Karpas-422 (cell line): ENCODE measurements at regions not wholly inside any gene's neighbourhood (a gene's known extent, or its start where the extent isn't known, plus 50 kb on each side); places are given as distances from the start of the nearest gene placed in this dataset.
"Not testable (repeated sequence)": the region's sequence is repeated elsewhere in the genome, so short reads cannot be mapped to it uniquely, and the experiment has no call there.

Experiments
- DNase-seq: peaks from one replicate; pipeline ENCODE4 v3.0.0-alpha.2; 2015
- H2AFZ ChIP-seq: fragments of 200-600 bp; sonication (generic); 2 replicates; pipeline ENCODE4 v1.6.1; 2014; ENCODE audit warnings: antibody characterized with exemption, low read length, mixed read lengths
- H3K27ac ChIP-seq: fragments of 200-600 bp; sonication (generic); 2 replicates; pipeline ENCODE4 v1.5.1; 2014; ENCODE audit warnings: mild to moderate bottlenecking, low read length, moderate library complexity
- H3K27me3 ChIP-seq: fragments of 200-600 bp; sonication (generic); 2 replicates; pipeline ENCODE4 v1.6.1; 2014; ENCODE audit warnings: low read length, mixed read lengths
- H3K36me3 ChIP-seq: fragments of 200-600 bp; sonication (generic); 2 replicates; pipeline ENCODE4 v1.6.1; 2014; ENCODE audit warnings: low read length, mixed read lengths; ENCODE audit not compliant: insufficient read depth
- H3K4me1 ChIP-seq: fragments of 200-600 bp; sonication (generic); 2 replicates; pipeline ENCODE4 v1.6.1; 2014; ENCODE audit warnings: mild to moderate bottlenecking, low read length, mixed read lengths
- H3K4me2 ChIP-seq: fragments of 200-600 bp; sonication (generic); 2 replicates; pipeline ENCODE4 v1.6.1; 2014; ENCODE audit warnings: low read length, low read depth, mild to moderate bottlenecking; ENCODE audit not compliant: poor library complexity, severe bottlenecking
- H3K4me3 ChIP-seq: fragments of 200-600 bp; sonication (generic); 2 replicates; pipeline ENCODE4 v1.5.1; 2014; ENCODE audit warnings: mild to moderate bottlenecking, antibody characterized with exemption, low read length, mixed read lengths
- H3K79me2 ChIP-seq: fragments of 200-600 bp; sonication (generic); 2 replicates; pipeline ENCODE4 v1.6.1; 2014; ENCODE audit warnings: mild to moderate bottlenecking, low read length, mixed read lengths
- H3K9ac ChIP-seq: fragments of 200-600 bp; sonication (generic); 2 replicates; pipeline ENCODE4 v1.6.0; 2014; ENCODE audit warnings: low read length
- H3K9me2 ChIP-seq: fragments of 200-600 bp; sonication (generic), shearing (Covaris generic); replicated peaks from 2 replicates; pipeline ENCODE4 v1.6.0; 2014; ENCODE audit warnings: mild to moderate bottlenecking, low read length, moderate library complexity; ENCODE audit not compliant: insufficient read depth
- H3K9me3 ChIP-seq: fragments of 300-700, 200-600 bp; sonication (generic); 2 replicates; pipeline ENCODE4 v1.6.1; 2014; ENCODE audit warnings: low read length, mixed read lengths
- H4K20me1 ChIP-seq: fragments of 200-600 bp; sonication (generic); 2 replicates; pipeline ENCODE4 v1.6.1; 2014; ENCODE audit warnings: mild to moderate bottlenecking, antibody characterized with exemption, low read length, low read depth; ENCODE audit not compliant: insufficient read depth

GRCh38 chr14:104477117-104477623, 102.4 kb upstream of the C14orf180 start:
- H3K4me1 ChIP-seq, result peaks cover 6% of the 10 kb centered on the region; the same call in 1 of the 2 replicates
- H3K9me3 ChIP-seq, result peaks cover 6% of the 10 kb centered on the region; the same call in 1 of the 2 replicates
- no peak overlapping the region for H3K4me3 ChIP-seq
- H3K9me2 ChIP-seq, result no peaks in the 10 kb centered on the region
- no peaks in the 10 kb centered on the region for H3K79me2 ChIP-seq
- H3K4me2 ChIP-seq, result no peak overlapping the region
- no peaks in the 10 kb centered on the region for H3K36me3 ChIP-seq
- H3K27me3 ChIP-seq, result no peaks in the 10 kb centered on the region
- H3K9ac ChIP-seq, result no peak overlapping the region
- peaks cover 5% of the 10 kb centered on the region; the same call in 1 of the 2 replicates for H4K20me1 ChIP-seq
- H2AFZ ChIP-seq, result no peak overlapping the region
- no peak overlapping the region for H3K27ac ChIP-seq
- no peak for DNase-seq

DNA sequence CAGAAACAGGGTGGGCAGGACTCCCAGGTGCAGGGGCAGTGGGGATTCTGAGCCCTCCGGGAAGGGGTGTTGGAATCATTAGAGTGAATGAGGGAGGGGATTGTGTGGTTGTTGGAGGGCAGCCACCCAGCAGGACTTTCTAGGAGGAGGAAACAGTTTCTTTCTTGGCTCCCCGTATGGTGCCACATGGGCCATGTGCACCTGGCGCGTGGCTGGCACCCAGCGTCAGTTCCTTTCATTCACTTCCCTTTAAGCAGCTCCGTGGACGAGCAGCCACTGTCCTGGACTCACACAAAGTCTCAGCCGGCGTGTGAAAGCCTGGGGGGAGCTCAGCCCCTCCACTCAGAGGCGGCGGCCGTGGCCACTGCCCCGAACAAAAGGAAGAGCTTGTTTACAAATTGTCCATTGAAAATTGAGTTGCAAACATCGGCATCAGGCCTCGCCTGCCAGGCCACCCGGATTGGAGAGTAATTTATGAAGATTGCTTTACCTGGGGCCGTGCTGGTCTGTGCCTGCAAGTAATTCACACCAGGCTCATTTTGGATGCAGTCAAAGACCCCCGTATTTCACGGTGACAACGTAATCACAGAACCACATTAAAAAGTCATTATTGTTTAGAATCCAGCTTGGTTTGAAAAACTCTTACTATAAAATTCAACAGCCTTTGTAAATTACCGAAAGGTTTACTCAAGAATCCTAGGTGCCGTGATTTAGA, 101.7 kb upstream of the C14orf180 start:
- no peaks in the 10 kb centered on the region for H3K79me2 ChIP-seq
- no peak overlapping the region for H3K4me2 ChIP-seq
- no peaks in the 10 kb centered on the region for H3K9me2 ChIP-seq
- H4K20me1 ChIP-seq, result peaks cover 5% of the 10 kb centered on the region; the same call in 1 of the 2 replicates
- H3K36me3 ChIP-seq, result no peaks in the 10 kb centered on the region
- H3K9ac ChIP-seq, result no peak overlapping the region
- no peak overlapping the region for H3K27ac ChIP-seq
- peaks cover 6% of the 10 kb centered on the region; the same call in 1 of the 2 replicates for H3K4me1 ChIP-seq
- no peak overlapping the region for H2AFZ ChIP-seq
- peaks cover 11% of the 10 kb centered on the region; the same call in 1 of the 2 replicates for H3K9me3 ChIP-seq
- no peak for DNase-seq
- no peaks in the 10 kb centered on the region for H3K27me3 ChIP-seq
- H3K4me3 ChIP-seq, result no peak overlapping the region

- Histone ChIP-seq H3K9me2 (no peaks in the 10 kb centered on the region), H3K4me3 (no peak overlapping the region), H3K4me1 (peaks cover 6% of the 10 kb centered on the region; the same call in 1 of the 2 replicates), H3K27me3 (no peaks in the 10 kb centered on the region), H3K4me2 (no peak overlapping the region), H3K36me3 (no peaks in the 10 kb centered on the region), H3K9me3 (peaks cover 13% of the 10 kb centered on the region; the same call in 1 of the 2 replicates), H3K79me2 (no peaks in the 10 kb centered on the region), H4K20me1 (peaks cover 5% of the 10 kb centered on the region; the same call in 1 of the 2 replicates), H2AFZ (no peak overlapping the region), H3K27ac (no peak overlapping the region), H3K9ac (no peak overlapping the region)
- no peak for DNase-seq
These were observed 100.9 kb upstream of the C14orf180 start for GRCh38 chr14:104478656-104479055.

GRCh38 chr14:104479901-104480300, 99.7 kb upstream of the C14orf180 start:
- no peak overlapping the region for H3K27ac ChIP-seq
- H3K9me3 ChIP-seq, result peaks cover 13% of the 10 kb centered on the region; the same call in 1 of the 2 replicates
- H3K9ac ChIP-seq, result no peak overlapping the region
- no peaks in the 10 kb centered on the region for H3K79me2 ChIP-seq
- H3K36me3 ChIP-seq, result no peaks in the 10 kb centered on the region
- H4K20me1 ChIP-seq, result peaks cover 5% of the 10 kb centered on the region; the same call in 1 of the 2 replicates
- no peaks in the 10 kb centered on the region for H3K27me3 ChIP-seq
- no peak overlapping the region for H2AFZ ChIP-seq
- DNase-seq, result no peak
- H3K4me2 ChIP-seq, result no peak overlapping the region
- peaks cover 6% of the 10 kb centered on the region; the same call in 1 of the 2 replicates for H3K4me1 ChIP-seq
- H3K9me2 ChIP-seq, result no peaks in the 10 kb centered on the region
- no peak overlapping the region for H3K4me3 ChIP-seq

GRCh38 chr14:104481323-104481722, 98.2 kb upstream of the C14orf180 start:
- no peak for DNase-seq
- peaks cover 6% of the 10 kb centered on the region; the same call in 1 of the 2 replicates for H3K4me1 ChIP-seq
- H3K9me2 ChIP-seq, result no peaks in the 10 kb centered on the region
- no peak overlapping the region for H3K4me3 ChIP-seq
- H3K9ac ChIP-seq, result no peak overlapping the region
- 0 out of 2 replicates have a peak, but pooled peaks cover 5% of the 10 kb centered on the region for H3K27me3 ChIP-seq
- peaks cover 13% of the 10 kb centered on the region; the same call in 1 of the 2 replicates for H3K9me3 ChIP-seq
- H3K36me3 ChIP-seq, result no peaks in the 10 kb centered on the region; the same call in 1 of the 2 replicates
- no peaks in the 10 kb centered on the region for H3K79me2 ChIP-seq
- no peak overlapping the region for H3K4me2 ChIP-seq
- H2AFZ ChIP-seq, result no peak overlapping the region
- peaks cover 5% of the 10 kb centered on the region; the same call in 1 of the 2 replicates for H4K20me1 ChIP-seq
- no peak overlapping the region for H3K27ac ChIP-seq

DNA sequence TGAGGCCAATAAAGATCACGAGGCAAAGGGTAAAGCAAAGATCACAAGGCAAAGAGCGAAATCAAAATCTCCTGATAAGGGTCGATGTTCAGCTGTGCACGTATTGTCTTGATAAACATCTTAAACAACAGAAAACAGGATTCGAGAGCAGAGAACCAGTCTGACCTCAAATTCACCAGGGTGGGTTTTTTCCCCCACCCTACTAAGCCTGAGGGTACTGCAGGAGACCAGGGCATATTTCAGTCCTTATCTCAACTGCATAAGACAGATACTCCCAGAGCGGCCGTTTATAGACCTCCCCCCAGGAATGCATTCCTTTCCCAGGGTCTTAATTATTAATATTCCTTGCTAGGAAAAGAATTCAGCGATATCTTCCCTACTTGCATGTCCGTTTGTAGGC, 97.5 kb upstream of the C14orf180 start:
- not testable (repeated sequence) for DNase-seq, H3K4me2 ChIP-seq, H4K20me1 ChIP-seq, H3K4me3 ChIP-seq, H3K27me3 ChIP-seq, H3K4me1 ChIP-seq, H2AFZ ChIP-seq, H3K36me3 ChIP-seq, H3K27ac ChIP-seq, H3K9me2 ChIP-seq, H3K9ac ChIP-seq, H3K79me2 ChIP-seq
- peaks cover 13% of the 10 kb centered on the region; the same call in 1 of the 2 replicates for H3K9me3 ChIP-seq

- H3K4me3 ChIP-seq, result no peak overlapping the region
- H3K79me2 ChIP-seq, result no peaks in the 10 kb centered on the region
- no peaks in the 10 kb centered on the region for H3K9me2 ChIP-seq
- no peaks in the 10 kb centered on the region for H4K20me1 ChIP-seq
- H3K4me1 ChIP-seq, result no peaks in the 10 kb centered on the region
- no peak overlapping the region for H2AFZ ChIP-seq
- H3K27me3 ChIP-seq, result 0 out of 2 replicates have a peak, but pooled peaks cover 5% of the 10 kb centered on the region
- DNase-seq, result no peak
- no peak overlapping the region for H3K27ac ChIP-seq
- H3K36me3 ChIP-seq, result no peaks in the 10 kb centered on the region; the same call in 1 of the 2 replicates
- no peak overlapping the region for H3K9ac ChIP-seq
- no peak overlapping the region for H3K4me2 ChIP-seq
- peaks cover 10% of the 10 kb centered on the region; the same call in 1 of the 2 replicates for H3K9me3 ChIP-seq
These were observed 93.2 kb upstream of the C14orf180 start for GRCh38 chr14:104486222-104486923.

DNA sequence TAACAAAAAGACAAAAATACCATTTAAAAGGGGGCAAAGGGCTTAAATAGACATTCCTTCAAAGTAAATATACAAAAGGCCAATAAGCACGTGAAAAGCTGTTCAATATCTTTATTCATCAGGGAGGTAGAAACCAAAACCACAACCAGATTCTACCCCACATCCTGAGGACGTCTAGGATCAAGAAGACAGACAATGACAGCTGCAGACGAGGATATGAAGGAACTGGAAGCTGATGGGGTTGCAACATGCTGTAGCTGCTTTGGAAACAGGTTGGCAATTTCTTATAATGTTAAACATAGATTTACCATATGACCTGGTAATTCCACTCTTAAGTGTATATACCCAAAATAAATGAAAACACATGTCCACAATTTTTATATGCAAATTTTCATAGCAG, 85.1 kb upstream of the C14orf180 start:
- peaks cover 14% of the 10 kb centered on the region for H3K9me3 ChIP-seq
- no peaks in the 10 kb centered on the region for H3K9me2 ChIP-seq
- no peak overlapping the region for H3K4me3 ChIP-seq
- 0 out of 2 replicates have a peak, but pooled peaks cover 5% of the 10 kb centered on the region for H3K27me3 ChIP-seq
- H3K27ac ChIP-seq, result no peak overlapping the region
- DNase-seq, result no peak
- no peak overlapping the region for H3K9ac ChIP-seq
- no peaks in the 10 kb centered on the region for H4K20me1 ChIP-seq
- H3K4me1 ChIP-seq, result no peaks in the 10 kb centered on the region
- H3K36me3 ChIP-seq, result peaks cover 7% of the 10 kb centered on the region; the same call in 1 of the 2 replicates
- H3K79me2 ChIP-seq, result no peaks in the 10 kb centered on the region
- no peak overlapping the region for H2AFZ ChIP-seq
- H3K4me2 ChIP-seq, result no peak overlapping the region
